Karpas-422 (cell line): ENCODE measurements at regions not wholly inside any gene's neighbourhood (a gene's known extent, or its start where the extent isn't known, plus 50 kb on each side); places are given as distances from the start of the nearest gene placed in this dataset.
"Not testable (repeated sequence)": the region's sequence is repeated elsewhere in the genome, so short reads cannot be mapped to it uniquely, and the experiment has no call there.

Experiments
- DNase-seq: peaks from one replicate; pipeline ENCODE4 v3.0.0-alpha.2; 2015
- H2AFZ ChIP-seq: fragments of 200-600 bp; sonication (generic); 2 replicates; pipeline ENCODE4 v1.6.1; 2014; ENCODE audit warnings: antibody characterized with exemption, low read length, mixed read lengths
- H3K27ac ChIP-seq: fragments of 200-600 bp; sonication (generic); 2 replicates; pipeline ENCODE4 v1.5.1; 2014; ENCODE audit warnings: mild to moderate bottlenecking, low read length, moderate library complexity
- H3K27me3 ChIP-seq: fragments of 200-600 bp; sonication (generic); 2 replicates; pipeline ENCODE4 v1.6.1; 2014; ENCODE audit warnings: low read length, mixed read lengths
- H3K36me3 ChIP-seq: fragments of 200-600 bp; sonication (generic); 2 replicates; pipeline ENCODE4 v1.6.1; 2014; ENCODE audit warnings: low read length, mixed read lengths; ENCODE audit not compliant: insufficient read depth
- H3K4me1 ChIP-seq: fragments of 200-600 bp; sonication (generic); 2 replicates; pipeline ENCODE4 v1.6.1; 2014; ENCODE audit warnings: mild to moderate bottlenecking, low read length, mixed read lengths
- H3K4me2 ChIP-seq: fragments of 200-600 bp; sonication (generic); 2 replicates; pipeline ENCODE4 v1.6.1; 2014; ENCODE audit warnings: low read length, low read depth, mild to moderate bottlenecking; ENCODE audit not compliant: poor library complexity, severe bottlenecking
- H3K4me3 ChIP-seq: fragments of 200-600 bp; sonication (generic); 2 replicates; pipeline ENCODE4 v1.5.1; 2014; ENCODE audit warnings: mild to moderate bottlenecking, antibody characterized with exemption, low read length, mixed read lengths
- H3K79me2 ChIP-seq: fragments of 200-600 bp; sonication (generic); 2 replicates; pipeline ENCODE4 v1.6.1; 2014; ENCODE audit warnings: mild to moderate bottlenecking, low read length, mixed read lengths
- H3K9ac ChIP-seq: fragments of 200-600 bp; sonication (generic); 2 replicates; pipeline ENCODE4 v1.6.0; 2014; ENCODE audit warnings: low read length
- H3K9me2 ChIP-seq: fragments of 200-600 bp; sonication (generic), shearing (Covaris generic); replicated peaks from 2 replicates; pipeline ENCODE4 v1.6.0; 2014; ENCODE audit warnings: mild to moderate bottlenecking, low read length, moderate library complexity; ENCODE audit not compliant: insufficient read depth
- H3K9me3 ChIP-seq: fragments of 300-700, 200-600 bp; sonication (generic); 2 replicates; pipeline ENCODE4 v1.6.1; 2014; ENCODE audit warnings: low read length, mixed read lengths
- H4K20me1 ChIP-seq: fragments of 200-600 bp; sonication (generic); 2 replicates; pipeline ENCODE4 v1.6.1; 2014; ENCODE audit warnings: mild to moderate bottlenecking, antibody characterized with exemption, low read length, low read depth; ENCODE audit not compliant: insufficient read depth

DNA sequence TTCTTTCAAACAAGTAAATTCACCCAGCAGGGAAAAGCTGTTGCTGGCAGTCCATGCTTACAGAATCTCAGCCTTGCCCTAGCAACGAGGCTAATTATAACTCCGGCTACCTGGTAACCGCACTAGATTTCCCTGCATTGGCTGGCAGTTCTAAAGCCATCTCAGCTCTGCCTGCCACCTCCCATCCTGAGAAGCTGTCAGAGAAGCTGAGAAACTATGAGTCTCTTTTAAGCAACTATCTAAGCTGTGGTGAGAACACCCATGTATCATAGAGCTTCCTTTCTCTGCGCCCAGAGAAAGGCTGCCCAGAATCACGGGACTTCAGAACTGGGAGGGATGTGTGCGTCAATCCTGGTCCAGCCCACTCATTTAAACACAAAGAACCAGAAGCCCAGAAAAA lies 113.9 kb upstream of the NBPF26 start:
- H2AFZ ChIP-seq, H3K9ac ChIP-seq, DNase-seq, H3K9me3 ChIP-seq, H3K4me1 ChIP-seq, H3K9me2 ChIP-seq, H3K4me3 ChIP-seq, H3K79me2 ChIP-seq, H3K27me3 ChIP-seq, H3K36me3 ChIP-seq, H4K20me1 ChIP-seq, H3K27ac ChIP-seq, H3K4me2 ChIP-seq: not testable (repeated sequence)

DNA sequence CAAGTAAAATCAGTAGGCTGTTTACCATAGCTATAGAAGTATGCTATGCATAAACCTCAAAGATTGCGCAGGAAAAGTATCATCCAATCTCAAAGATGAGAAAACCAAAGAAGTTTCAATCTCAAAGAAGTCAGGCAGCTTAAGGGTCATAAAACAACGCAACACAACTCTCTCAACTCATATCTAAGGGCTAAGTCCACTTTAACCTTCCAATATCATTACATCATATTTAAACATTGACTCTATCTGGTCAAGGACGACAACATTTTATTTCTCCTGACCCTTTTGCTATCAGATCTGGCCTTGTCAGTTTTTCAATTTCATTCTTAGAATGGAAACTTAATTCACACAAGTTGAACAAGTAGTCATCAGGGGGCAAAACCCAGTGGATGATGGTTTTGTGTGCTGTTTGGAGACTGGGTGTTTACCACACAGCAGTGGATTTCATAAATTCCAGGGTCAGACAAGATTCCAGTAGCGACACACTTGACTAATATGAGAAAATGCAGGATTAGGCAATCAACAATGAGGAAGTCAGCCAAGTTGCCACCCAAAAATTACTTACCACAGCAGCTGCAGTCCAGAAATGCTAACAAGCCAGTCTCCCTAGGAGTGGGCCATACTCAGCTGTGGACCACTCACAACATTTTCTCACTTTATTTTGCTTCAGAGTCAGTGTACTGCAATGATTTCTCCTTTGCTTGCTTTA lies 108.7 kb upstream of the NBPF26 start:
- not testable (repeated sequence) for H3K4me2 ChIP-seq, H3K9ac ChIP-seq, H3K36me3 ChIP-seq, DNase-seq, H3K27ac ChIP-seq, H3K4me1 ChIP-seq, H3K9me2 ChIP-seq, H4K20me1 ChIP-seq, H3K9me3 ChIP-seq, H3K79me2 ChIP-seq, H2AFZ ChIP-seq, H3K27me3 ChIP-seq, H3K4me3 ChIP-seq

DNA sequence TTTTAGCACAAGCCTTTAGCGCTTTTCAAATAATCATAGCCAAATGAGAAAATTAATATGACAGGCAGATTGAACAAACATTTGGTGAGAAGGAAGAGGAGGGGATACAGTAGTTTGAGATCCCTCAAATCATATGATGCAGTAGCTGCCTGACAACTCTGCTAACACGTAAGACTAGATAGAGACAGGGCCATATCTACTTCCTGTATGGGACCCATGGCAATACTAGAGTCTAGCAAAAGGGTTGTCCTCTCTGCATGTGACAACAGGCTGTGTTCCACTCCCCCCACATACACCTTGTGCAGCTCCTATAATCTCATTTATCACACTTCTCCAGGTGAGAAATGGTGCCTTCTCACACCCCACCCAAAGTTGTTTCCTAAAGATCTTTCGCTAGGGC lies 106.3 kb upstream of the NBPF26 start:
- not testable (repeated sequence) for H4K20me1 ChIP-seq, H3K9me3 ChIP-seq, H3K4me2 ChIP-seq

DNA sequence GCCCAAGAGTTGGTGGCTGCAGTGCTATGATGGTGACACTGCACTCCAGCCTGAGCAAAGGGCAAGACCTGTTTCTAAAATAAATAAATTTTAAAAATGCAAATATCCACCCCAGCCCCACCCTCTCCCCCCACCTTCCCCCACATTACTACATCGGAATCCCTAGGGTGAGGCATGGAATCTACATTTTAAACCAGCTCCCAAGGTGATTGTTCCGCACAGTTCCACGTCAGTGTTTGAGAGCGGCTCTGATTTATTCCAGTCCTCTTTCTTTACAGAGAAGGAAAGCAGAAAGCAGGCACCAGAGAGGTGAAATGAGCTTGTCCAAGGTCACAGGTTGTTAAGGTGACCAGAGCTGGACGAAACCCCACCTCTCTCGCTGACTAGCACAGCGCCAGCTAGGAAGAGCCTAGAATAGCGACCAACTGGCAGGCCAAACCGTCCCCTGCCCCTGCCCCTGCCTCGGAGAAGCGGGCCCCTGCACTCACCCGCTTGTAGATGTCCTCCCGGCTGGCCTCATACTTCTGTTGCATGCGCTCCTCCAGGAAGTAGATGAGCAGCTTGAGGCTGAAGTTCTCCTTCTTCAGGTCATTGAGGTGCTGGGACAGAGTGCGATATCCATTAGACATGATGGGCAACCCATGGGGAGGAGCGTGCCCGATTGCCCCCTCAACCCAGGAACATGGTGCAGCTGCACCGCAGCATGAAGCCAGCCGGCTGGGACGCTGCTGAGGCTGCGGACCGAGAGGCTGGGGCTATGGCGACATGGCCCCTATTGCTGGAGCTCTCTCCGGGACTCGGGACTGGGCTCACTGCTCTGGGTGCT lies 103.7 kb upstream of the NBPF26 start:
- H3K4me2 ChIP-seq, H3K9me3 ChIP-seq, H3K9ac ChIP-seq: not testable (repeated sequence)

More for the DNA sequence above, 106.3 kb upstream of the NBPF26 start:
- not testable (repeated sequence) for H3K4me3 ChIP-seq, H2AFZ ChIP-seq, H3K27me3 ChIP-seq, H3K27ac ChIP-seq, H3K4me1 ChIP-seq, DNase-seq, H3K9me2 ChIP-seq, H3K9ac ChIP-seq, H3K36me3 ChIP-seq, H3K79me2 ChIP-seq

DNA sequence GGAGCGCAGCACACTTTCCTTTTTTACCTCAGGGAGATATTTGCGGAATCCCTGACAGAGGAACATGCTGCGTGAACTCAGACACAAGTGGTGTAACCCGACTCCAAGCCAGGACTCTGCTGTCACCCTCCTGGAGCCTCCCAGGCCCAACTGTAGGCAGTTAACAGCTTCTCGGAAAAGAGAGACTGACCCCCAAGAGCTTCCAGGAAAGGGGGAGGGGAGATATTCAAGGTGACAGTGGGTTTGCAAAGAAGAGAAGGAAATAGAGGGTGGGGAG lies 103.1 kb upstream of the NBPF26 start:
- H3K4me2 ChIP-seq, H3K9ac ChIP-seq, H3K4me1 ChIP-seq, H3K9me3 ChIP-seq, DNase-seq, H3K27me3 ChIP-seq, H4K20me1 ChIP-seq, H3K9me2 ChIP-seq, H3K79me2 ChIP-seq, H3K27ac ChIP-seq, H3K4me3 ChIP-seq, H2AFZ ChIP-seq, H3K36me3 ChIP-seq: not testable (repeated sequence)

More for the DNA sequence above, 103.7 kb upstream of the NBPF26 start:
- H4K20me1 ChIP-seq, H3K27ac ChIP-seq, H2AFZ ChIP-seq, H3K79me2 ChIP-seq, H3K27me3 ChIP-seq, H3K36me3 ChIP-seq, H3K4me3 ChIP-seq, H3K4me1 ChIP-seq, H3K9me2 ChIP-seq, DNase-seq: not testable (repeated sequence)

DNA sequence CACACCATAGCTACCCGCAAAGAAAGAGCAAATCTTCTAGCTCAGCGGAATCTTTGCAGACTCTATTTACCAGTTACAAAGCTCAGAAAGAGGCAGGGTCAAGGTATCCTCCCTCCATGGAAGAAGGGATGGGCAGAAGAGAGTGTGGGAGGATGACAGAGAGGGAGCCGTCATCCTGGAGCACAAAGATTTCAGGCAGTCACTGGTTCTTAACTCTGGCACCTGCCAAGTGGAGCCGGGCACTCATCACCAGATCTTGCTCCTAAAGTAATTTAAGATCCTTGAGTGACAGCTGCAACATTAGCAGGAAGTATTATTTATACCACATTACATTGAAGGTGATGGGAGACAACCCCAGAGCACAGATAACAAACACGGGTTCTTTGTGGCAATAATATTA lies 102.5 kb upstream of the NBPF26 start:
- not testable (repeated sequence) for DNase-seq, H3K4me3 ChIP-seq, H3K4me1 ChIP-seq, H3K4me2 ChIP-seq, H2AFZ ChIP-seq, H3K36me3 ChIP-seq, H4K20me1 ChIP-seq, H3K9me2 ChIP-seq, H3K27ac ChIP-seq, H3K79me2 ChIP-seq, H3K9ac ChIP-seq, H3K27me3 ChIP-seq, H3K9me3 ChIP-seq

DNA sequence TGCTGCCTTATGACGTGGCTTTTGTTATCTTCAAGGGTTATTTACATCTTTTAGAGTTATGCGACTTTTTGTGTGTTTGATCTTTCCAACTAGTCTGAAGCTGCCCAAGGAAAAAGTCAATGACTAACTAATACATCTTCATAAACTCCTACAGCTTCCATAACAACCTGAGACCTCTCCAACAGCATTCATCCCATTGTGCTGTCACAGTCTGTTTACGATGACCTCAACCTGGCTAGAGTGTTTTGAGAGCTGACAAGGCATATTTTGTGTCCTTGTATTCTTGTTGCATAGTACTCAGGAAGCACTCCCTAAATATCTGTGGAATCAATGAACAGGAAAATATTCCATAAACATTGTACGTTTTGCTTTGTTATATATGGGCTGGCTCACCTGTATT lies 100.2 kb upstream of the NBPF26 start:
- DNase-seq, H3K4me2 ChIP-seq, H3K9me2 ChIP-seq, H4K20me1 ChIP-seq, H2AFZ ChIP-seq, H3K27me3 ChIP-seq, H3K27ac ChIP-seq, H3K9me3 ChIP-seq, H3K9ac ChIP-seq, H3K4me1 ChIP-seq, H3K36me3 ChIP-seq, H3K79me2 ChIP-seq, H3K4me3 ChIP-seq: not testable (repeated sequence)

DNA sequence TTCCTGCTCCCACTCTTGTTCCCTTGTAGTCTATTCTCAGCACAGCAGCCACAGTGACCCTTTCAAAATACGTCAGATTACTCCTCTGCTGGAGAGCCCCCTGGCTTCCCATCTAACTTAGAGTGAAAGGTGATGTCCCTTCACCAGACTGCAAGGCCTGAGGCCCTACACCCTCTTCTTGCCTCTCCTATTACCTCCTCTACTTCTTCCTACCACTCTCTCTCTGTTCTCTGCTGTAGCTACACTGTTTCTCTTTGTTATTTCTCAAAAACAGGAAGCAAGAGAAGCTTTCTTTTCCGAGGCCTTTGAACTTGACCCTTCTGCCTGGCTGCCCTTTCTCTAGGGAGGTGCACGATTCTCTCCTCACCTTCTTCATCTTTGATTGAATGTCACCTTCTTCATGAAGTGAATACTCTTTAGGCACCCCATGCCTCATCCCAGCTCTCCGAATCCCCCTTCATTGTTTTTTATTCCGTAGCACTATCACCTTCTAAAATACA lies 99.1 kb upstream of the NBPF26 start:
- H3K4me3 ChIP-seq, H3K9ac ChIP-seq, H3K9me2 ChIP-seq, H3K36me3 ChIP-seq, H3K9me3 ChIP-seq, DNase-seq, H3K79me2 ChIP-seq, H4K20me1 ChIP-seq, H3K27ac ChIP-seq, H2AFZ ChIP-seq, H3K27me3 ChIP-seq, H3K4me1 ChIP-seq, H3K4me2 ChIP-seq: not testable (repeated sequence)
